COLO829 (cell line): ENCODE measurements at regions not wholly inside any gene's neighbourhood (a gene's known extent, or its start where the extent isn't known, plus 50 kb on each side); places are given as distances from the start of the nearest gene placed in this dataset.

Source experiments
- DNase-seq: peaks from one replicate; pipeline ENCODE4 v3.0.0; 2012; ENCODE audit warnings: low spot score

- DNase-seq: no peak
Measured at GRCh38 chr5:35363387-35363965, 133.2 kb upstream of the PRLR start.

GRCh38 chr5:35362772-35363171 lies 132.5 kb upstream of the PRLR start:
- no peak for DNase-seq

- no peak for DNase-seq
Measured at GRCh38 chr5:35360671-35361070, 130.4 kb upstream of the PRLR start.

- no peak for DNase-seq
Measured at GRCh38 chr5:35359859-35360258, 129.6 kb upstream of the PRLR start.

GRCh38 chr5:35357973-35358372 lies 127.7 kb upstream of the PRLR start:
- DNase-seq: no peak

GRCh38 chr5:35356725-35357124 lies 126.4 kb upstream of the PRLR start:
- no peak for DNase-seq

GRCh38 chr5:35354751-35355150 lies 124.5 kb upstream of the PRLR start:
- no peak for DNase-seq

- no peak for DNase-seq
Measured at GRCh38 chr5:35345222-35345621, 114.9 kb upstream of the PRLR start.

- no peak for DNase-seq
Measured at GRCh38 chr5:35342664-35343063, 112.4 kb upstream of the PRLR start.

- DNase-seq: no peak
Measured at GRCh38 chr5:35341189-35341588, 110.9 kb upstream of the PRLR start.

GRCh38 chr5:35339616-35340100 lies 109.4 kb upstream of the PRLR start:
- DNase-seq: no peak

- no peak for DNase-seq
Measured at GRCh38 chr5:35339006-35339405, 108.7 kb upstream of the PRLR start.

GRCh38 chr5:35338157-35338453 lies 107.8 kb upstream of the PRLR start:
- no peak for DNase-seq

GRCh38 chr5:35337340-35338156 lies 107.3 kb upstream of the PRLR start:
- DNase-seq: no peak

- no peak for DNase-seq
Measured at GRCh38 chr5:35336230-35336629, 105.9 kb upstream of the PRLR start.

GRCh38 chr5:35335752-35336151 lies 105.5 kb upstream of the PRLR start:
- no peak for DNase-seq

- DNase-seq: no peak
Measured at GRCh38 chr5:35333366-35333765, 103.1 kb upstream of the PRLR start.

- DNase-seq: no peak
Measured at GRCh38 chr5:35331956-35332950, 102.0 kb upstream of the PRLR start.

- DNase-seq: no peak
Measured at GRCh38 chr5:35325836-35326235, 95.5 kb upstream of the PRLR start.

GRCh38 chr5:35324679-35325078 lies 94.4 kb upstream of the PRLR start:
- no peak for DNase-seq

- DNase-seq: no peak
Measured at GRCh38 chr5:35324201-35324600, 93.9 kb upstream of the PRLR start.

GRCh38 chr5:35320029-35320428 lies 89.7 kb upstream of the PRLR start:
- DNase-seq: no peak
